Cardiac muscle cell (in vitro differentiated cells and primary cell): ENCODE measurements at regions not wholly inside any gene's neighbourhood (a gene's known extent, or its start where the extent isn't known, plus 50 kb on each side); places are given as distances from the start of the nearest gene placed in this dataset.
"Not testable (repeated sequence)": the region's sequence is repeated elsewhere in the genome, so short reads cannot be mapped to it uniquely, and the experiment has no call there.

ENCODE experiments used
- DNase-seq, 2 donors: peaks; one replicate each; pipeline versions ENCODE4 v3.0.0 to v3.0.0-alpha.2; 2010 to 2017; ENCODE audit warnings: low read depth in 1 of 2, low spot score in 1 of 2
- H3K27ac ChIP-seq: fragments of 200-600 bp; sonication (generic); 2 replicates; pipeline ENCODE4 v1.5.1; 2016
- H3K27me3 ChIP-seq: fragments of 200-600 bp; sonication (generic); 2 replicates; pipeline ENCODE4 v1.6.0; 2016; ENCODE audit warnings: control low read depth
- H3K36me3 ChIP-seq: fragments of 200-600 bp; sonication (generic); 2 replicates; pipeline ENCODE4 v1.5.1; 2016; ENCODE audit warnings: control low read depth
- H3K4me1 ChIP-seq: fragments of 200-600 bp; sonication (generic); 2 replicates; pipeline ENCODE4 v1.8.1; 2017; ENCODE audit warnings: low read depth, mild to moderate bottlenecking, mixed run types
- H3K4me3 ChIP-seq: fragments of 200-600 bp; sonication (generic); 2 replicates; pipeline ENCODE4 v1.5.1; 2016; ENCODE audit warnings: mild to moderate bottlenecking
- H3K9me3 ChIP-seq: fragments of 200-600 bp; sonication (generic); 2 replicates; pipeline ENCODE4 v1.5.1; 2017; ENCODE audit warnings: low read depth, mild to moderate bottlenecking, control low read depth
- CTCF ChIP-seq: IDR thresholded peaks from 2 replicates; pipeline ENCODE4 v1.5.1; 2012; ENCODE audit warnings: low read depth, mild to moderate bottlenecking, low read length

GRCh38 chr19:21622920-21623319, 117.5 kb downstream of the ZNF429 start:
- DNase-seq: no peak
- Histone ChIP-seq H3K4me1 (no peaks in the 10 kb centered on the region), H3K9me3 (no peaks in the 10 kb centered on the region), H3K36me3 (no peaks in the 10 kb centered on the region), H3K27ac (no peak overlapping the region), H3K27me3 (no peaks in the 10 kb centered on the region), H3K4me3 (no peak overlapping the region)
- no peak for TF ChIP-seq CTCF

- no peak overlapping the region for H3K4me3 ChIP-seq
- H3K9me3 ChIP-seq: no peaks in the 10 kb centered on the region
- H3K27ac ChIP-seq: no peak overlapping the region
- H3K36me3 ChIP-seq: no peaks in the 10 kb centered on the region
- no peaks in the 10 kb centered on the region for H3K27me3 ChIP-seq
- no peak for TF ChIP-seq CTCF
- no peaks in the 10 kb centered on the region for H3K4me1 ChIP-seq
- DNase-seq: no peak
Measured at GRCh38 chr19:21621671-21622070, 116.3 kb downstream of the ZNF429 start.

- Histone ChIP-seq H3K9me3 (no peaks in the 10 kb centered on the region), H3K36me3 (no peaks in the 10 kb centered on the region), H3K27me3 (no peaks in the 10 kb centered on the region), H3K4me3 (no peak overlapping the region), H3K27ac (no peak overlapping the region), H3K4me1 (no peaks in the 10 kb centered on the region)
- TF ChIP-seq CTCF: no peak
- DNase-seq: no peak
Measured at GRCh38 chr19:21617740-21618339, 112.4 kb downstream of the ZNF429 start.

GRCh38 chr19:21614776-21615175, 109.4 kb downstream of the ZNF429 start:
- not testable (repeated sequence) for H3K4me3 ChIP-seq, H3K36me3 ChIP-seq, H3K27me3 ChIP-seq, H3K9me3 ChIP-seq, H3K4me1 ChIP-seq, H3K27ac ChIP-seq, DNase-seq

- not testable (repeated sequence) for H3K4me1 ChIP-seq, H3K27ac ChIP-seq, DNase-seq, H3K9me3 ChIP-seq, H3K4me3 ChIP-seq, H3K27me3 ChIP-seq, H3K36me3 ChIP-seq
Measured at GRCh38 chr19:21613201-21613600, 107.8 kb downstream of the ZNF429 start.

- Histone ChIP-seq H3K27ac (no peak overlapping the region), H3K4me1 (peaks cover 4% of the 10 kb centered on the region), H3K27me3 (no peaks in the 10 kb centered on the region), H3K36me3 (no peaks in the 10 kb centered on the region), H3K4me3 (no peak overlapping the region), H3K9me3 (no peaks in the 10 kb centered on the region)
- no peak for DNase-seq
- TF ChIP-seq CTCF: no peak
Measured at GRCh38 chr19:21612403-21612872, 107.0 kb downstream of the ZNF429 start.
